HepG2 (cell line): ENCODE measurements at regions not wholly inside any gene's neighbourhood (a gene's known extent, or its start where the extent isn't known, plus 50 kb on each side); places are given as distances from the start of the nearest gene placed in this dataset.

ENCODE experiments used
- KMT2B ChIP-seq: IDR thresholded peaks from 2 replicates; pipeline ENCODE4 v1.6.1; 2016; ENCODE audit warnings: missing genetic modification reagents, missing compliant biosample characterization
- MTF1 ChIP-seq: sonication (generic); formaldehyde crosslinking; IDR thresholded peaks from 2 replicates; pipeline ENCODE4 v1.5.0; 2020; ENCODE audit warnings: missing genetic modification reagents
- SCMH1 ChIP-seq: sonication (generic); formaldehyde crosslinking; IDR thresholded peaks from 2 replicates; pipeline ENCODE4 v1.9.0; 2021; ENCODE audit warnings: missing genetic modification reagents, mild to moderate bottlenecking, borderline replicate concordance
- ZBTB46 ChIP-seq: sonication (generic); formaldehyde crosslinking; IDR thresholded peaks from 2 replicates; pipeline ENCODE4 v1.4.0; 2020; ENCODE audit warnings: mild to moderate bottlenecking, missing genetic modification reagents, borderline replicate concordance
- ZFP37 ChIP-seq: sonication (generic); formaldehyde crosslinking; IDR thresholded peaks from 2 replicates; pipeline ENCODE4 v1.4.0; 2020; ENCODE audit warnings: missing genetic modification reagents, borderline replicate concordance
- ZNF570 ChIP-seq: sonication (generic); formaldehyde crosslinking; IDR thresholded peaks from 2 replicates; pipeline ENCODE4 v1.4.0; 2020; ENCODE audit warnings: mild to moderate bottlenecking, missing genetic modification reagents, borderline replicate concordance
- TF ChIP-seq, protein P1 (sequence below): sonication (generic); formaldehyde crosslinking; IDR thresholded peaks from 2 replicates; pipeline ENCODE4 v1.5.1; 2020; ENCODE audit warnings: mild to moderate bottlenecking, missing genetic modification reagents
- TF ChIP-seq, protein P2 (sequence below): sonication (generic); formaldehyde crosslinking; IDR thresholded peaks from 2 replicates; pipeline ENCODE4 v1.8.1; 2023; ENCODE audit warnings: mild to moderate bottlenecking, inconsistent platforms, moderate library complexity, missing genetic modification reagents, borderline replicate concordance
- TF ChIP-seq, protein P3 (sequence below): IDR thresholded peaks from 2 replicates; pipeline ENCODE4 v1.6.1; 2012; ENCODE audit warnings: inconsistent platforms
- TF ChIP-seq, protein P4 (sequence below): sonication (generic); formaldehyde crosslinking; IDR thresholded peaks from 2 replicates; pipeline ENCODE4 v1.8.1; 2023; ENCODE audit warnings: mild to moderate bottlenecking, missing genetic modification reagents, borderline replicate concordance

- TF ChIP-seq, protein P1, sequence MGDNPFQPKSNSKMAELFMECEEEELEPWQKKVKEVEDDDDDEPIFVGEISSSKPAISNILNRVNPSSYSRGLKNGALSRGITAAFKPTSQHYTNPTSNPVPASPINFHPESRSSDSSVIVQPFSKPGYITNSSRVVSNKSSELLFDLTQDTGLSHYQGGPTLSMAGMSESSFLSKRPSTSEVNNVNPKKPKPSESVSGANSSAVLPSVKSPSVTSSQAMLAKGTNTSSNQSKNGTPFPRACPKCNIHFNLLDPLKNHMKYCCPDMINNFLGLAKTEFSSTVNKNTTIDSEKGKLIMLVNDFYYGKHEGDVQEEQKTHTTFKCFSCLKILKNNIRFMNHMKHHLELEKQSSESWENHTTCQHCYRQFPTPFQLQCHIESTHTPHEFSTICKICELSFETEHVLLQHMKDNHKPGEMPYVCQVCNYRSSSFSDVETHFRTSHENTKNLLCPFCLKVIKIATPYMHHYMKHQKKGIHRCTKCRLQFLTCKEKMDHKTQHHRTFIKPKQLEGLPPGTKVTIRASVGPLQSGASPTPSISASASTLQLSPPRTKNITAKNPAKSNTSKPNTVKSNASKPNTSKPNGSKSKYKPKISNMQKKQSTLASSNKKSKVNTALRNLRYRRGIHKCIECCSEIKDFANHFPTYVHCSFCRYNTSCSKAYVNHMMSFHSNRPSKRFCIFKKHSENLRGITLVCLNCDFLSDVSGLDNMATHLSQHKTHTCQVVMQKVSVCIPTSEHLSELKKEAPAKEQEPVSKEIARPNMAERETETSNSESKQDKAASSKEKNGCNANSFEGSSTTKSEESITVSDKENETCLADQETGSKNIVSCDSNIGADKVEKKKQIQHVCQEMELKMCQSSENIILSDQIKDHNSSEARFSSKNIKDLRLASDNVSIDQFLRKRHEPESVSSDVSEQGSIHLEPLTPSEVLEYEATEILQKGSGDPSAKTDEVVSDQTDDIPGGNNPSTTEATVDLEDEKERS: no peak
- TF ChIP-seq, protein P2, sequence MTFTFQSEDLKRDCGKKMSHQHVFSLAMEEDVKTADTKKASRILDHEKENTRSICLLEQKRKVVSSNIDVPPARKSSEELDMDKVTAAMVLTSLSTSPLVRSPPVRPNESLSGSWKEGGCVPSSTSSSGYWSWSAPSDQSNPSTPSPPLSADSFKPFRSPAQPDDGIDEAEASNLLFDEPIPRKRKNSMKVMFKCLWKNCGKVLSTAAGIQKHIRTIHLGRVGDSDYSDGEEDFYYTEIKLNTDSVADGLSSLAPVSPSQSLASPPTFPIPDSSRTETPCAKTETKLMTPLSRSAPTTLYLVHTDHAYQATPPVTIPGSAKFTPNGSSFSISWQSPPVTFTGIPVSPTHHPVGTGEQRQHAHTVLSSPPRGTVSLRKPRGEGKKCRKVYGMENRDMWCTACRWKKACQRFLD: no peak
- TF ChIP-seq KMT2B (CRISPR knock-in tag): no peak
- TF ChIP-seq, protein P3, sequence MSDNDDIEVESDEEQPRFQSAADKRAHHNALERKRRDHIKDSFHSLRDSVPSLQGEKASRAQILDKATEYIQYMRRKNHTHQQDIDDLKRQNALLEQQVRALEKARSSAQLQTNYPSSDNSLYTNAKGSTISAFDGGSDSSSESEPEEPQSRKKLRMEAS: no peak
- no peak for TF ChIP-seq ZNF570 (CRISPR knock-in tag)
- TF ChIP-seq MTF1 (CRISPR knock-in tag): no peak
- TF ChIP-seq SCMH1: no peak
- TF ChIP-seq, protein P4, sequence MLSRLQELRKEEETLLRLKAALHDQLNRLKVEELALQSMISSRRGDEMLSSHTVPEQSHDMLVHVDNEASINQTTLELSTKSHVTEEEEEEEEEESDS (CRISPR knock-in tag): no peak
- no peak for TF ChIP-seq ZFP37 (CRISPR knock-in tag)
- TF ChIP-seq ZBTB46: no peak
Measured at GRCh38 chr5:53418409-53418808, 62.0 kb upstream of the FST start (continued).
